ENCODE measurements at regions not wholly inside any gene's neighbourhood (a gene's known extent, or its start where the extent isn't known, plus 50 kb on each side); places are given as distances from the start of the nearest gene placed in this dataset.

DNA sequence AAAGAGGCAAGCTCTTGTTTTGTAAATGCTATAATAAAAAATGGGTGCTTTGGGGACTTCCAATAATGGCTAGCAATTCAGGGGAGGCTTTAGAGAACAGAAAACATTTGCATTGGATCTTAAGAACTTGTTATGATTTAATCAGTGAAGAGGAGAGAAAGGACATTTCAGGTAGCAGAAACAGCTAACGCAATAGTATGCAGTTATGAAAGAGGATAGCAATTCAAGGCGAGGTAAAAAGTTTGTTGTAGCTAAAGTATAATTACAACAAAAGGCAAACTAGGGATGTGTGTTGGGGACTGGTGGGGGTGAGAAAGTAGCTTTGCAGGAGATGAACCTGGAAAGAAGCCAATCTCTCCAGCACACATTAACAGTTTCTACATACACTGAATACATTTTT is 558.7 kb upstream of the SEMA6D start:
- no peak for ATAC-seq (ENCODE audit: low read depth)
- H3K27ac ChIP-seq (ENCODE audit: low read length in 2 of 2), result no peak overlapping the region
- H3K9ac ChIP-seq (ENCODE audit: low read length), result no peak overlapping the region
- ChIA-PET CTCF (no interaction called here), POLR2A (no interaction called here)
- H4K20me1 ChIP-seq (ENCODE audit: control insufficient read depth, insufficient read depth, low read length, poor library complexity, severe bottlenecking), result no peaks in the 10 kb centered on the region
- H3K9me3 ChIP-seq (ENCODE audit: control extremely low read depth in 1 of 3, control insufficient read depth in 2 of 3, insufficient read depth in 1 of 3, low read length in 2 of 3), result no peaks in the 10 kb centered on the region
- Mint-ChIP-seq H3K4me3 (no peak overlapping the region), H3K4me1 (no peaks in the 10 kb centered on the region), H3K9me3 (ENCODE audit: insufficient read depth) (peaks cover 2% of the 10 kb centered on the region), H3K27me3 (no peaks in the 10 kb centered on the region), H3K27ac (no peak overlapping the region)
- H3K27me3 ChIP-seq (replicated peaks in 1 of 4; ENCODE audit: control extremely low read depth in 1 of 4, control insufficient read depth in 3 of 4, insufficient read depth in 4 of 4, low read length in 3 of 4), result no peaks in the 10 kb centered on the region
- H3K4me2 ChIP-seq (replicated peaks; ENCODE audit: low read depth, low read length, poor library complexity, severe bottlenecking), result no peak overlapping the region
- no peak for TF ChIP-seq EZH2 (IDR thresholded peaks at IDR 0.05; ENCODE audit: borderline replicate concordance, insufficient read depth, low read depth, low read length, poor library complexity, severe bottlenecking)
- TF ChIP-seq, protein P1, sequence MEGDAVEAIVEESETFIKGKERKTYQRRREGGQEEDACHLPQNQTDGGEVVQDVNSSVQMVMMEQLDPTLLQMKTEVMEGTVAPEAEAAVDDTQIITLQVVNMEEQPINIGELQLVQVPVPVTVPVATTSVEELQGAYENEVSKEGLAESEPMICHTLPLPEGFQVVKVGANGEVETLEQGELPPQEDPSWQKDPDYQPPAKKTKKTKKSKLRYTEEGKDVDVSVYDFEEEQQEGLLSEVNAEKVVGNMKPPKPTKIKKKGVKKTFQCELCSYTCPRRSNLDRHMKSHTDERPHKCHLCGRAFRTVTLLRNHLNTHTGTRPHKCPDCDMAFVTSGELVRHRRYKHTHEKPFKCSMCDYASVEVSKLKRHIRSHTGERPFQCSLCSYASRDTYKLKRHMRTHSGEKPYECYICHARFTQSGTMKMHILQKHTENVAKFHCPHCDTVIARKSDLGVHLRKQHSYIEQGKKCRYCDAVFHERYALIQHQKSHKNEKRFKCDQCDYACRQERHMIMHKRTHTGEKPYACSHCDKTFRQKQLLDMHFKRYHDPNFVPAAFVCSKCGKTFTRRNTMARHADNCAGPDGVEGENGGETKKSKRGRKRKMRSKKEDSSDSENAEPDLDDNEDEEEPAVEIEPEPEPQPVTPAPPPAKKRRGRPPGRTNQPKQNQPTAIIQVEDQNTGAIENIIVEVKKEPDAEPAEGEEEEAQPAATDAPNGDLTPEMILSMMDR (IDR thresholded peaks at IDR 0.05), result no peak
- no CpG with 5 or more reads among the region's 2 CpGs for WGBS (ENCODE audit: insufficient coverage)
- DNase-seq, result no peak
- H3K36me3 ChIP-seq (replicated peaks in 1 of 2; ENCODE audit: control extremely low read depth in 1 of 2, control insufficient read depth in 1 of 2, extremely low read depth in 1 of 2, insufficient read depth in 2 of 2, low read length in 1 of 2), result no peaks in the 10 kb centered on the region
- no peaks in the 10 kb centered on the region for H3K79me2 ChIP-seq (ENCODE audit: control insufficient read depth, insufficient read depth, low read length)
- no peak overlapping the region for H3K4me3 ChIP-seq (ENCODE audit: control extremely low read depth in 1 of 5, extremely low read depth in 1 of 5, insufficient read depth in 1 of 5, low read depth in 2 of 5, low read length in 4 of 5)
- intact Hi-C loops (cut with micrococcal nuclease), result no loop called here
- no peaks in the 10 kb centered on the region for H3K4me1 ChIP-seq (ENCODE audit: control insufficient read depth in 2 of 2, insufficient read depth in 2 of 2, low read length in 2 of 2)
- H2AFZ ChIP-seq (ENCODE audit: insufficient read depth, low read depth, low read length, poor library complexity, severe bottlenecking), result no peak overlapping the region

DNA sequence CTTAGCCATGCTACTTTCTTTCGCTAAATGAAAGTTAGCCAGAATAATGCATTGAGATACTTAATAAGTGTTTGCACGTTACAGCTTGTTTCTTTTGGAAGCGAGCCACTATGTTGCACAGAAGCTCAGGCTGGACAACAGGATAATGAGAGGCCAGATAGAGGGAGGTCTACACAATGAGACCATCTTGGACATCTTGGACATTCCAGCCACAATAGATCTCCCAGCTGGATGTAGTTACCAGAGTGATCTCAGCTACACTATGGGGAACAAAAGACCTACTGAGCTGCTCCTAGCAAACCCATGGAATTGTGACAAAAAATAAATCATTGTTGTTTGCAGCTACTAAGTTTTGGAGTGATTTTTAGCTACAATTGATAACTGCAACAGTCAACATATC is 540.1 kb upstream of the SEMA6D start:
- DNase-seq (no peak), ATAC-seq (ENCODE audit: low read depth) (no peak)
- H3K27ac ChIP-seq (ENCODE audit: low read length in 2 of 2), result no peak overlapping the region
- H3K4me1 Mint-ChIP-seq, result no peaks in the 10 kb centered on the region
- no peaks in the 10 kb centered on the region for H3K4me1 ChIP-seq (ENCODE audit: control insufficient read depth in 2 of 2, insufficient read depth in 2 of 2, low read length in 2 of 2)
- no peak overlapping the region for H3K4me3 Mint-ChIP-seq
- intact Hi-C loops (cut with micrococcal nuclease), result no loop called here
- H3K27me3 Mint-ChIP-seq, result peaks cover 8% of the 10 kb centered on the region
- no peak overlapping the region for H3K4me3 ChIP-seq (ENCODE audit: control extremely low read depth in 1 of 5, extremely low read depth in 1 of 5, insufficient read depth in 1 of 5, low read depth in 2 of 5, low read length in 4 of 5)
- H3K27ac Mint-ChIP-seq, result no peak overlapping the region
- 94% methylated on average over 2 of the region's 3 CpGs for WGBS (ENCODE audit: insufficient coverage)
- CTCF ChIA-PET, result no interaction called here
- H4K20me1 ChIP-seq (ENCODE audit: control insufficient read depth, insufficient read depth, low read length, poor library complexity, severe bottlenecking), result no peaks in the 10 kb centered on the region
- no peak overlapping the region for H3K4me2 ChIP-seq (replicated peaks; ENCODE audit: low read depth, low read length, poor library complexity, severe bottlenecking)
- H3K79me2 ChIP-seq (ENCODE audit: control insufficient read depth, insufficient read depth, low read length), result no peaks in the 10 kb centered on the region
- no peak overlapping the region for H2AFZ ChIP-seq (ENCODE audit: insufficient read depth, low read depth, low read length, poor library complexity, severe bottlenecking)
- TF ChIP-seq EZH2 (IDR thresholded peaks at IDR 0.05; ENCODE audit: borderline replicate concordance, insufficient read depth, low read depth, low read length, poor library complexity, severe bottlenecking), result no peak
- TF ChIP-seq, protein P1 (IDR thresholded peaks at IDR 0.05), result no peak
- no peaks in the 10 kb centered on the region for H3K9me3 ChIP-seq (ENCODE audit: control extremely low read depth in 1 of 3, control insufficient read depth in 2 of 3, insufficient read depth in 1 of 3, low read length in 2 of 3)
- H3K9me3 Mint-ChIP-seq (ENCODE audit: insufficient read depth), result no peaks in the 10 kb centered on the region
- peaks cover 0 to 3% (median under 1%) of the 10 kb centered on the region in 4 experiments for H3K27me3 ChIP-seq (replicated peaks in 1 of 4; ENCODE audit: control extremely low read depth in 1 of 4, control insufficient read depth in 3 of 4, insufficient read depth in 4 of 4, low read length in 3 of 4)
- no peak overlapping the region for H3K9ac ChIP-seq (ENCODE audit: low read length)
- H3K36me3 ChIP-seq (replicated peaks in 1 of 2; ENCODE audit: control extremely low read depth in 1 of 2, control insufficient read depth in 1 of 2, extremely low read depth in 1 of 2, insufficient read depth in 2 of 2, low read length in 1 of 2), result no peaks in the 10 kb centered on the region
- POLR2A ChIA-PET, result no interaction called here

Data from B cell (primary cell).